Pancreas (tissue), 10 donors: ENCODE measurements at regions not wholly inside any gene's neighbourhood (a gene's known extent, or its start where the extent isn't known, plus 50 kb on each side); places are given as distances from the start of the nearest gene placed in this dataset.

Experiments used
- ATAC-seq, 4 donors: fragments of 200-7000 bp; cut with Tn5 transposase; one replicate each; pipeline versions ENCODE4 v1.8.0 to v1.9.1; 2020; ENCODE audit warnings: mild to moderate bottlenecking in 4 of 4, moderate library complexity in 4 of 4
- DNase-seq, 6 donors: peaks; one replicate each; pipeline ENCODE4 v3.0.0-alpha.2; 2020
- FAIRE-seq: peaks from 2 replicates; lab custom pipeline; 2012; peaks lifted over from hg19 to GRCh38; lab: Jason Lieb, UNC
- H3K27ac ChIP-seq, 4 donors: fragments of 200-600 bp; sonication (generic); 1 replicate in 3 of 4; 2 replicates in 1 of 4; pipeline versions ENCODE4 v1.5.0 to v1.8.0; 2020
- H3K27me3 ChIP-seq, 4 donors: fragments of 200-600 bp; one replicate each; pipeline ENCODE4 v1.8.0; 2021
- H3K36me3 ChIP-seq, 3 donors: fragments of 200-600 bp; sonication (generic) in 1 of 3; one replicate each; pipeline versions ENCODE4 v1.5.0 to v1.8.0; 2020 to 2021
- H3K4me1 ChIP-seq, 3 donors: fragments of 200-600 bp; one replicate each; pipeline ENCODE4 v1.8.0; 2021
- H3K4me3 ChIP-seq, 4 donors: fragments of 200-600 bp; sonication (generic) in 2 of 4; one replicate each; pipeline versions ENCODE4 v1.5.0 to v1.8.0; 2020 to 2021
- H3K9me3 ChIP-seq, 4 donors: fragments of 200-600 bp; one replicate each; pipeline ENCODE4 v1.8.0; 2021
- WGBS, 2 donors: extraction: QIAGEN DNeasy Blood & Tissue Kit; methylation state at CpG; one replicate each; pipeline ENCODE4 v1.1.7; 2013; 5-methylcytosine and 5-hydroxymethylcytosine counted together
- intact Hi-C, 3 donors: fragments of 100-400 bp; cut with DNase I; formaldehyde crosslinking; loops; one replicate each; pipeline versions ENCODE4 v1.11.1 to v1.14.2; 2022
- TF ChIP-seq, protein P1 (sequence below), 4 donors: fragments of 200-600 bp; sonication (generic) in 3 of 4; IDR thresholded peaks; one replicate each; pipeline versions ENCODE4 v1.5.0 to v1.8.0; 2021; ENCODE audit warnings: antibody characterized with exemption in 4 of 4
- donor health status: healthy with polysubstance abuse.
- donor health status: DM: no; HTN: no; CAD: no; lungs with moderate emphysema.
- donor health status: DM: no; HTN: no; CAD: no.
- donor health status: control.
- donor health status: control.
- donor health status: Bipolar disorder and iron deficiency.
- donor health status: DM: yes; HTN: yes; CAD: no.
- donor health status: DM: no; HTN: no; CAD: no.
- donor health status: DM: no; HTN: no; CAD: no.
- donor health status: DM: yes; HTN: yes; CAD: no.

DNA sequence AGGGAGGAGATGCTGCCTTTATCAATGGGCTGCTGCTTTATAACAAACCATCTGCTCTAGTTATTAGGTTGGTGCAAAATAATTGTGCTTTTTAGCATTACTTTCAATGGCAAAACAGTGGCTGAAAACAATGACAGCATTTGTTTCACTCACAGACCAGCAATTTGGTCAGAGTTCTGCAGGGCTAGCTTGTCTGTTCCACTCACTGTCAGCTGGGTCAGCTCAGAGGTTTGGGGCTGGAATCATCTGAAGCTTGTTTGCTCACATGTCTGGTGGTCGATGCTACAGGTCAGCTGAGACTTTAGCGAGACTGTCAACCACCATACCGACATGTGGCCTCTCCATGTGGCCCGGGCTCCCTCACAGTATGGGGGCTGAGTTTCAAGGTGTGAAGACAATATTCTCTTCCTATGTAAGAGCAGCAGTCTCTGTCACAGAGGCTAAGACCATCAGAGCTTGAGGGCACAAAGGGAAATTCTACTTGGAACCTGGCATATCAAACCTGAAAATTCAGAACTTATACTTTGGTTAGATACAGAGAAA, 81.3 kb upstream of the LIMCH1 start:
- H3K27ac ChIP-seq = no peak overlapping the region
- H3K4me3 ChIP-seq = no peak overlapping the region
- no peaks in the 10 kb centered on the region for H3K27me3 ChIP-seq
- H3K4me1 ChIP-seq = no peaks in the 10 kb centered on the region
- no peaks in the 10 kb centered on the region for H3K9me3 ChIP-seq
- ATAC-seq (no peak), DNase-seq (no peak), FAIRE-seq (no peak)
- 69 to 70% methylated on average over 4 of the region's 4 CpGs for WGBS, 2 donors
- intact Hi-C loops = no loop called here
- no peaks in the 10 kb centered on the region for H3K36me3 ChIP-seq
- TF ChIP-seq, protein P1, sequence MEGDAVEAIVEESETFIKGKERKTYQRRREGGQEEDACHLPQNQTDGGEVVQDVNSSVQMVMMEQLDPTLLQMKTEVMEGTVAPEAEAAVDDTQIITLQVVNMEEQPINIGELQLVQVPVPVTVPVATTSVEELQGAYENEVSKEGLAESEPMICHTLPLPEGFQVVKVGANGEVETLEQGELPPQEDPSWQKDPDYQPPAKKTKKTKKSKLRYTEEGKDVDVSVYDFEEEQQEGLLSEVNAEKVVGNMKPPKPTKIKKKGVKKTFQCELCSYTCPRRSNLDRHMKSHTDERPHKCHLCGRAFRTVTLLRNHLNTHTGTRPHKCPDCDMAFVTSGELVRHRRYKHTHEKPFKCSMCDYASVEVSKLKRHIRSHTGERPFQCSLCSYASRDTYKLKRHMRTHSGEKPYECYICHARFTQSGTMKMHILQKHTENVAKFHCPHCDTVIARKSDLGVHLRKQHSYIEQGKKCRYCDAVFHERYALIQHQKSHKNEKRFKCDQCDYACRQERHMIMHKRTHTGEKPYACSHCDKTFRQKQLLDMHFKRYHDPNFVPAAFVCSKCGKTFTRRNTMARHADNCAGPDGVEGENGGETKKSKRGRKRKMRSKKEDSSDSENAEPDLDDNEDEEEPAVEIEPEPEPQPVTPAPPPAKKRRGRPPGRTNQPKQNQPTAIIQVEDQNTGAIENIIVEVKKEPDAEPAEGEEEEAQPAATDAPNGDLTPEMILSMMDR (IDR thresholded peaks at IDR 0.05) = no peak

- intact Hi-C loops = no loop called here
- H3K4me1 ChIP-seq = no peaks in the 10 kb centered on the region
- no peak for FAIRE-seq
- ATAC-seq = no peak
- no peaks in the 10 kb centered on the region for H3K27me3 ChIP-seq
- DNase-seq = no peak
- no peaks in the 10 kb centered on the region for H3K36me3 ChIP-seq
- TF ChIP-seq, protein P1 (IDR thresholded peaks at IDR 0.05) = no peak
- no peaks in the 10 kb centered on the region for H3K9me3 ChIP-seq
- no peak overlapping the region for H3K27ac ChIP-seq
- H3K4me3 ChIP-seq = no peak overlapping the region
- WGBS, 2 donors = 87 to 93% methylated on average over 2 of the region's 2 CpGs
Measured at GRCh38 chr4:41458689-41459088, 79.3 kb upstream of the LIMCH1 start.

GRCh38 chr4:41460641-41461040, 77.3 kb upstream of the LIMCH1 start:
- intact Hi-C loops = no loop called here
- no peaks in the 10 kb centered on the region for H3K27me3 ChIP-seq
- no peaks in the 10 kb centered on the region for H3K36me3 ChIP-seq
- ATAC-seq = no peak
- TF ChIP-seq, protein P1 (IDR thresholded peaks at IDR 0.05) = no peak
- no peak overlapping the region for H3K4me3 ChIP-seq
- DNase-seq = no peak
- 75 to 89% methylated on average over 5 of the region's 5 CpGs for WGBS, 2 donors
- no peaks in the 10 kb centered on the region for H3K4me1 ChIP-seq
- H3K9me3 ChIP-seq = no peaks in the 10 kb centered on the region
- FAIRE-seq = no peak
- H3K27ac ChIP-seq = no peak overlapping the region

- no peaks in the 10 kb centered on the region for H3K9me3 ChIP-seq
- no peak for ATAC-seq
- H3K36me3 ChIP-seq = no peaks in the 10 kb centered on the region
- FAIRE-seq = no peak
- no peaks in the 10 kb centered on the region for H3K27me3 ChIP-seq
- TF ChIP-seq, protein P1 (IDR thresholded peaks at IDR 0.05) = no peak
- 57 to 58% methylated on average over 3 of the region's 3 CpGs for WGBS, 2 donors
- intact Hi-C loops = no loop called here
- no peaks in the 10 kb centered on the region for H3K4me1 ChIP-seq
- no peak for DNase-seq
- no peak overlapping the region for H3K27ac ChIP-seq
- no peak overlapping the region for H3K4me3 ChIP-seq
Measured at GRCh38 chr4:41461780-41462307, 76.1 kb upstream of the LIMCH1 start.

- FAIRE-seq = no peak
- 79 to 85% methylated on average over 5 of the region's 5 CpGs for WGBS, 2 donors
- no peaks in the 10 kb centered on the region for H3K9me3 ChIP-seq
- TF ChIP-seq, protein P1 (IDR thresholded peaks at IDR 0.05) = no peak
- intact Hi-C loops = no loop called here
- H3K4me1 ChIP-seq = no peaks in the 10 kb centered on the region
- H3K27me3 ChIP-seq = no peaks in the 10 kb centered on the region
- H3K4me3 ChIP-seq = no peak overlapping the region
- no peak for DNase-seq
- H3K36me3 ChIP-seq = no peaks in the 10 kb centered on the region
- no peak for ATAC-seq
- H3K27ac ChIP-seq = no peak overlapping the region
Measured at GRCh38 chr4:41465146-41465761, 72.7 kb upstream of the LIMCH1 start.
